DND-41 (cell line): ENCODE measurements at regions not wholly inside any gene's neighbourhood (a gene's known extent, or its start where the extent isn't known, plus 50 kb on each side); places are given as distances from the start of the nearest gene placed in this dataset.

Source experiments
- EZH2 ChIP-seq: IDR thresholded peaks from 3 replicates; pipeline ENCODE4 v1.6.1; 2012; ENCODE audit warnings: borderline replicate concordance, low read depth, mild to moderate bottlenecking, moderate library complexity, low read length, inconsistent platforms; ENCODE audit not compliant: severe bottlenecking
- TF ChIP-seq, protein P1 (sequence below): IDR thresholded peaks from 2 replicates; pipeline ENCODE4 v1.5.1; 2012; ENCODE audit warnings: borderline replicate concordance, low read length, moderate library complexity, mild to moderate bottlenecking; ENCODE audit not compliant: poor library complexity, severe bottlenecking; ENCODE audit errors: extremely low read depth

DNA sequence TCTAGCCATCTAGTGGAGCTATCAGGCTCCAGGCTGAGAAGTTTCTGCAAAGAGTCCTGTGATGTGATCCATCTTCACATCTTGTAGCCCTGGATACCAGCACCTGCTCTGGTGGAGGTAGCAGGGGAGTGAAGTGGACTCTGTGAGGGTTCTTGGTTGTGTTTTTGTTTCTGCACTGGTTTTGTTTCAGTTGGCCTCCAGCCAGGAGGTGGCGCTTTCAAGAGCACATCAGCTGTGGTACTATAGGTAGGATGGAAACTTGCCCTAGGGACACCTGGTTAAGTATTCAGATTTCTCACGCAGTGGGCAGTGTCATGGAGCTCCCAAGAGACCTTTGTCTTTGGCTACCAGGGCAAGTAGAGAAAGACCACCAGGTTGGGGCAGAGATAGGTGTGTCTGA, 257.5 kb upstream of the SLC7A11 start:
- TF ChIP-seq, protein P1, sequence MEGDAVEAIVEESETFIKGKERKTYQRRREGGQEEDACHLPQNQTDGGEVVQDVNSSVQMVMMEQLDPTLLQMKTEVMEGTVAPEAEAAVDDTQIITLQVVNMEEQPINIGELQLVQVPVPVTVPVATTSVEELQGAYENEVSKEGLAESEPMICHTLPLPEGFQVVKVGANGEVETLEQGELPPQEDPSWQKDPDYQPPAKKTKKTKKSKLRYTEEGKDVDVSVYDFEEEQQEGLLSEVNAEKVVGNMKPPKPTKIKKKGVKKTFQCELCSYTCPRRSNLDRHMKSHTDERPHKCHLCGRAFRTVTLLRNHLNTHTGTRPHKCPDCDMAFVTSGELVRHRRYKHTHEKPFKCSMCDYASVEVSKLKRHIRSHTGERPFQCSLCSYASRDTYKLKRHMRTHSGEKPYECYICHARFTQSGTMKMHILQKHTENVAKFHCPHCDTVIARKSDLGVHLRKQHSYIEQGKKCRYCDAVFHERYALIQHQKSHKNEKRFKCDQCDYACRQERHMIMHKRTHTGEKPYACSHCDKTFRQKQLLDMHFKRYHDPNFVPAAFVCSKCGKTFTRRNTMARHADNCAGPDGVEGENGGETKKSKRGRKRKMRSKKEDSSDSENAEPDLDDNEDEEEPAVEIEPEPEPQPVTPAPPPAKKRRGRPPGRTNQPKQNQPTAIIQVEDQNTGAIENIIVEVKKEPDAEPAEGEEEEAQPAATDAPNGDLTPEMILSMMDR: no peak
- TF ChIP-seq EZH2: no peak
